ENCODE measurements at regions not wholly inside any gene's neighbourhood (a gene's known extent, or its start where the extent isn't known, plus 50 kb on each side); places are given as distances from the start of the nearest gene placed in this dataset.

GRCh38 chr17:79500745-79501618 is 109.9 kb downstream of the RBFOX3 start:
- no peak for FAIRE-seq

GRCh38 chr17:79498854-79499253 is 112.0 kb downstream of the RBFOX3 start:
- no peak for FAIRE-seq

- FAIRE-seq: no peak
These were observed 113.0 kb downstream of the RBFOX3 start for GRCh38 chr17:79497777-79498348.

- FAIRE-seq: no peak
These were observed 114.3 kb downstream of the RBFOX3 start for GRCh38 chr17:79496422-79497005.

- FAIRE-seq: no peak
These were observed 115.2 kb downstream of the RBFOX3 start for GRCh38 chr17:79495665-79496064.

- no peak for FAIRE-seq
These were observed 119.8 kb downstream of the RBFOX3 start for GRCh38 chr17:79491006-79491405.

- no peak for FAIRE-seq
These were observed 120.3 kb downstream of the RBFOX3 start for GRCh38 chr17:79490530-79490929.

GRCh38 chr17:79487149-79487548 is 123.7 kb downstream of the RBFOX3 start:
- FAIRE-seq: no peak

- FAIRE-seq: no peak
These were observed 124.9 kb downstream of the RBFOX3 start for GRCh38 chr17:79485991-79486390.

- FAIRE-seq: no peak
These were observed 125.3 kb downstream of the RBFOX3 start for GRCh38 chr17:79485419-79485985.

- FAIRE-seq: no peak
These were observed 126.0 kb downstream of the RBFOX3 start for GRCh38 chr17:79484600-79485418.

GRCh38 chr17:79483842-79484241 is 127.0 kb downstream of the RBFOX3 start:
- FAIRE-seq: no peak

GRCh38 chr17:79482727-79483521 is 127.9 kb downstream of the RBFOX3 start:
- no peak for FAIRE-seq

- no peak for FAIRE-seq
These were observed 131.0 kb downstream of the RBFOX3 start for GRCh38 chr17:79479876-79480275.

- no peak for FAIRE-seq
These were observed 132.0 kb downstream of the RBFOX3 start for GRCh38 chr17:79478841-79479240.

GRCh38 chr17:79478051-79478461 is 132.8 kb downstream of the RBFOX3 start:
- FAIRE-seq: no peak

GRCh38 chr17:79476074-79476652 is 134.7 kb downstream of the RBFOX3 start:
- no peak for FAIRE-seq

- no peak for FAIRE-seq
These were observed 136.9 kb downstream of the RBFOX3 start for GRCh38 chr17:79473876-79474440.

- no peak for FAIRE-seq
These were observed 137.6 kb downstream of the RBFOX3 start for GRCh38 chr17:79473111-79473875.

GRCh38 chr17:79470754-79471153 is 140.1 kb downstream of the RBFOX3 start:
- no peak for FAIRE-seq

All from A204.1 (cell line).